ENCODE measurements at regions not wholly inside any gene's neighbourhood (a gene's known extent, or its start where the extent isn't known, plus 50 kb on each side); places are given as distances from the start of the nearest gene placed in this dataset.

DNA sequence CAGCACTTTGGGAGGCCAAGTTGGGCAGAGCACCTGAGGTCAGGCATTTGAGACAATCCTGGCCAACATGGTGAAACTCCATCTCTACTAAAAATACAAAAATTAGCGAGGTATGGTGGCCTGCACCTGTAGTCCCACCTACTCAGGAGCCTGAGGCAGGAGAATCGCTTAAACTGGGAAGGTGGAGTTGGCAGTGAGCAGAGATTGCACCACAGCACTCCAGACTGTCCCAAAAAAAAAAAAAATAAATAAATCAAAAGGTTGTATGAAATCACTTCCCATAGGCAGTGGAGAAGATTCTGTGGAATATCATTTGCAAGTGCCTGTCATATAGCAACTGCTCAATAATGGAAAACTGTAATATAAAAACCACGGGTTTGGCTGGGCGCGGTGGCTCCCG is 65.1 kb upstream of the SERBP1 start (continued):
- TF ChIP-seq, protein P1, sequence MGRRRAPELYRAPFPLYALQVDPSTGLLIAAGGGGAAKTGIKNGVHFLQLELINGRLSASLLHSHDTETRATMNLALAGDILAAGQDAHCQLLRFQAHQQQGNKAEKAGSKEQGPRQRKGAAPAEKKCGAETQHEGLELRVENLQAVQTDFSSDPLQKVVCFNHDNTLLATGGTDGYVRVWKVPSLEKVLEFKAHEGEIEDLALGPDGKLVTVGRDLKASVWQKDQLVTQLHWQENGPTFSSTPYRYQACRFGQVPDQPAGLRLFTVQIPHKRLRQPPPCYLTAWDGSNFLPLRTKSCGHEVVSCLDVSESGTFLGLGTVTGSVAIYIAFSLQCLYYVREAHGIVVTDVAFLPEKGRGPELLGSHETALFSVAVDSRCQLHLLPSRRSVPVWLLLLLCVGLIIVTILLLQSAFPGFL (CRISPR knock-in tag; IDR thresholded peaks at IDR 0.05; ENCODE audit: borderline replicate concordance), result no peak
- TF ChIP-seq FOXP4 (CRISPR knock-in tag; IDR thresholded peaks at IDR 0.05), result no peak
- no peak for TF ChIP-seq ZNF232 (CRISPR knock-in tag; IDR thresholded peaks at IDR 0.05)
- no peak for TF ChIP-seq ATF1 (CRISPR knock-in tag; IDR thresholded peaks at IDR 0.05)
- TF ChIP-seq ELF4 (CRISPR knock-in tag; IDR thresholded peaks at IDR 0.05; ENCODE audit: low read depth), result no peak
- TF ChIP-seq ZNF138 (CRISPR knock-in tag; conservative IDR thresholded peaks at IDR 0.05), result no peak
- TF ChIP-seq, protein P2, sequence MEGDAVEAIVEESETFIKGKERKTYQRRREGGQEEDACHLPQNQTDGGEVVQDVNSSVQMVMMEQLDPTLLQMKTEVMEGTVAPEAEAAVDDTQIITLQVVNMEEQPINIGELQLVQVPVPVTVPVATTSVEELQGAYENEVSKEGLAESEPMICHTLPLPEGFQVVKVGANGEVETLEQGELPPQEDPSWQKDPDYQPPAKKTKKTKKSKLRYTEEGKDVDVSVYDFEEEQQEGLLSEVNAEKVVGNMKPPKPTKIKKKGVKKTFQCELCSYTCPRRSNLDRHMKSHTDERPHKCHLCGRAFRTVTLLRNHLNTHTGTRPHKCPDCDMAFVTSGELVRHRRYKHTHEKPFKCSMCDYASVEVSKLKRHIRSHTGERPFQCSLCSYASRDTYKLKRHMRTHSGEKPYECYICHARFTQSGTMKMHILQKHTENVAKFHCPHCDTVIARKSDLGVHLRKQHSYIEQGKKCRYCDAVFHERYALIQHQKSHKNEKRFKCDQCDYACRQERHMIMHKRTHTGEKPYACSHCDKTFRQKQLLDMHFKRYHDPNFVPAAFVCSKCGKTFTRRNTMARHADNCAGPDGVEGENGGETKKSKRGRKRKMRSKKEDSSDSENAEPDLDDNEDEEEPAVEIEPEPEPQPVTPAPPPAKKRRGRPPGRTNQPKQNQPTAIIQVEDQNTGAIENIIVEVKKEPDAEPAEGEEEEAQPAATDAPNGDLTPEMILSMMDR (IDR thresholded peaks at IDR 0.05), result no peak

- Mint-ChIP-seq H3K27me3 (ENCODE audit: low read depth) (peaks cover 17% of the 10 kb centered on the region), H3K27ac (no peak overlapping the region), H3K4me3 (no peak overlapping the region), H3K36me3 (no peaks in the 10 kb centered on the region), H3K4me1 (no peaks in the 10 kb centered on the region), H3K9me3 (no peaks in the 10 kb centered on the region)
- no peak for ATAC-seq
- no peak for DNase-seq (ENCODE audit: low spot score)
- no peak for TF ChIP-seq ATF6 (CRISPR knock-in tag; IDR thresholded peaks at IDR 0.05)
- no peak for TF ChIP-seq IRF2 (CRISPR knock-in tag; IDR thresholded peaks at IDR 0.05; ENCODE audit: borderline replicate concordance, low read depth)
- no peak for TF ChIP-seq ZNF317 (CRISPR knock-in tag; IDR thresholded peaks at IDR 0.05; ENCODE audit: borderline replicate concordance, low read depth)
- TF ChIP-seq ATF2 (CRISPR knock-in tag; IDR thresholded peaks at IDR 0.05; ENCODE audit: borderline replicate concordance, low read depth), result no peak
- TF ChIP-seq ZNF219 (CRISPR knock-in tag; IDR thresholded peaks at IDR 0.05; ENCODE audit: borderline replicate concordance), result no peak
- TF ChIP-seq FOXP4 (CRISPR knock-in tag; IDR thresholded peaks at IDR 0.05), result no peak
- TF ChIP-seq RORB (CRISPR knock-in tag; IDR thresholded peaks at IDR 0.05), result no peak
- TF ChIP-seq CBFB (CRISPR knock-in tag; IDR thresholded peaks at IDR 0.05; ENCODE audit: low read depth), result no peak
- no peak for TF ChIP-seq ETV6 (CRISPR knock-in tag; IDR thresholded peaks at IDR 0.05)
- TF ChIP-seq, protein P3, sequence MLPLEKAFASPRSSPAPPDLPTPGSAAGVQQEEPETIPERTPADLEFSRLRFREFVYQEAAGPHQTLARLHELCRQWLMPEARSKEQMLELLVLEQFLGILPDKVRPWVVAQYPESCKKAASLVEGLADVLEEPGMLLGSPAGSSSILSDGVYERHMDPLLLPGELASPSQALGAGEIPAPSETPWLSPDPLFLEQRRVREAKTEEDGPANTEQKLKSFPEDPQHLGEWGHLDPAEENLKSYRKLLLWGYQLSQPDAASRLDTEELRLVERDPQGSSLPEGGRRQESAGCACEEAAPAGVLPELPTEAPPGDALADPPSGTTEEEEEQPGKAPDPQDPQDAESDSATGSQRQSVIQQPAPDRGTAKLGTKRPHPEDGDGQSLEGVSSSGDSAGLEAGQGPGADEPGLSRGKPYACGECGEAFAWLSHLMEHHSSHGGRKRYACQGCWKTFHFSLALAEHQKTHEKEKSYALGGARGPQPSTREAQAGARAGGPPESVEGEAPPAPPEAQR (CRISPR knock-in tag; IDR thresholded peaks at IDR 0.05), result no peak
- no peak for TF ChIP-seq E2F5 (CRISPR knock-in tag; IDR thresholded peaks at IDR 0.05)
- TF ChIP-seq SOX15 (CRISPR knock-in tag; IDR thresholded peaks at IDR 0.05), result no peak
- TF ChIP-seq ZNF232 (CRISPR knock-in tag; IDR thresholded peaks at IDR 0.05), result no peak
- no peak for TF ChIP-seq MAX (CRISPR knock-in tag; IDR thresholded peaks at IDR 0.05)
- TF ChIP-seq NFYB (CRISPR knock-in tag; conservative IDR thresholded peaks at IDR 0.05; ENCODE audit: low read depth), result no peak
- TF ChIP-seq NR1H2 (CRISPR knock-in tag; IDR thresholded peaks at IDR 0.05), result no peak
- ChIA-PET CTCF (interaction anchor here (1.8 to 2.7 kb wide), 2 partner anchors 149 to 284 kb away, joined by 12 read pairs; no protein-coding TSS in a partner anchor), POLR2A (interaction anchor here (0.7 kb wide), 1 partner anchor 87 kb away, joined by 3 read pairs; no protein-coding TSS in a partner anchor)
Observed at GRCh38 chr1:67496329-67496728, 66.1 kb upstream of the SERBP1 start.
